Renal cortical epithelial cell (primary cell): ENCODE measurements at regions not wholly inside any gene's neighbourhood (a gene's known extent, or its start where the extent isn't known, plus 50 kb on each side); places are given as distances from the start of the nearest gene placed in this dataset.

Source experiments
- DNase-seq: peaks from one replicate; pipeline ENCODE4 v3.0.0-alpha.2; 2011; ENCODE audit warnings: low read depth

DNA sequence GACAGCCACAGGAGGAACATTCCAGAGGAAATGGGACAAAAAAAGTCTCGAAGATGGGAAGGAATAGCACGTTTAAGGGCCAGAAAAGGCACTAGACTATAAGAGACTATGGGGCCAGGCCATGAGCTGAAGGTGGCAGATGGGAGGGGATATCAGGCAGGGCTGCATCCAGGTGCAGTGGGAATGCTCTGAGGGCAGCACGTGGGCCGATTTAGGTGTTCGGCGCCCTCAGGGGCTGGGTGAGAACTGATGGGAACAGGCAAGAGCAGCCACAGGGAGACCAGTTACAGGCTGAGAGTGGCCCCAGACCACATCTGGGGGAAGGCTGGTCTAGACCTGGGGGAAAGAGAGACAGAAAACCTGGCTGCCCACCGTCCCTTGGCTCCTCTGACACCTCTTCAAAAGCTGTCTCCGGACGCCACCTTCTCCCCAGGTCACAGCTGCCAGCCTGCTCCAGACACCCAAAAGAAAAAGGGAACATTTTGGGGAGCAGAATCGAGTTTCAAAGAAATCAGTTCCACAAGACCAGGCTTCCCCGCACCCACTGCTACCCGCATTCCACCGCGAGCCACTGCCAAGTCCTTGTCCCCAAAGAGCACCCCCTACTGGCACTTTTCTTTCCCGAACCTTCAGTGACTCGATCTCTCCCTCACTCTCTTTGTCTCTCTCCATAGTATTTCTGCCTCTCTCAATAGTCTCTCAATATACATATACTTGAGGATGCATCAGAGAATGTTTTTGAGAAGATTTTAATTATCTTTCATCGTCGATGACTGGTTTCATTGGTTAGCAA lies 190.1 kb upstream of the AGAP1 start:
- DNase-seq, result no peak

DNA sequence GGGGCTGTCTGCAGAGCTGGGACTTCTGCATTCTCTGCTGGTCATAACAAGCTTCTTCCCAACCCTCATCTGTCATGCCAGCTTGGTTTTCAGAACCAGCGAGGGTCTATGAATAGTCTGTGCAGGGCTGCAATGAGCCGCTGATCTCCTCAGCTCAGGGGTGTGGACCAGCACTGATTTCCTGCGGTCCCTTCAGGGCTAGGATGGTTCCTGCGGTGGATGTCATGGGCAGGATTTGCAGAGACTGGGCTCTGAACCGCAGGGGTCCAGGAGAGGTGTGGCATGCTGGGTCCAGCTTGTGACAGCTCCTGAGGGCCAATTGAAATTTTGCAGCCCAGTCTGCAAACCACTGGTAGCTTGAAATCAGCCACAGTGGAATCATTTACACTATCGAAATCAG lies 188.2 kb upstream of the AGAP1 start:
- DNase-seq, result no peak

DNA sequence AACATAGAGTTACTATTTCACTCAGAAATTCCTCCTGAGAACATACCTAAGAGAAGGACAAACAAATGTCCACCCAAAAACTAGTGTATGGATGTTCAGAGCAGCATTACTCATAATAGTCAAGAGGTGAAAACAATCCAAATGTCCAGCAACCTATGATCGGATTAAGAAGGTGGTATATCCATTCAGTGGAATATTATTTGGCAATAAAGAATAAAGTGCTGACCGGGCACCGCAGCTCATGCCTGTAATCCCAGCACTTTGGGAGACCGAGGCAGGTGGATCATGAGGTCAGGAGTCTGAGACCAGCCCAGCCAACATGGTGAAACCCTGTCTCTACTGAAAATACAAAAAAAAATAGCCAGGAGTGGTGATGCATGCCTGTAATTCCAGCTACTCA lies 182.8 kb upstream of the AGAP1 start:
- DNase-seq, result no peak

DNA sequence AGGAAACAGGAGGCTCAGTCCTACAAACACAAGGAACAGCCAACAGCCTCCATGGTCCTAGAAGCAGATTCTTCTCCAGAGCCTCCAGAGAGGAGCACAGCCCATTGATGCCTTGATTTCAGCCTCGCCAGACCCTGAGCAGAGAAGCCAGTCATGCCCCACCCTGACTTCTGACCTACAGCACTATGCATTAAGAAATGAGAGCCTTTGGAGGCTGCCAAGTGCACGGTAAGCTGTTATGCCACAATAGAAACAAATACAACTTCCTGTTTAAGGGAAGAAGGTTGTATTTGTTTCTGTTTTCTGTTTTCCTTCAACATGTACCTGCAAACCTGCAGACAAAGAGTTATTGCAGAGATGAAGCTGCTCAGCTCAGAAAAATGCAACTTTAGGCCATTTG lies 181.3 kb upstream of the AGAP1 start:
- no peak for DNase-seq

DNA sequence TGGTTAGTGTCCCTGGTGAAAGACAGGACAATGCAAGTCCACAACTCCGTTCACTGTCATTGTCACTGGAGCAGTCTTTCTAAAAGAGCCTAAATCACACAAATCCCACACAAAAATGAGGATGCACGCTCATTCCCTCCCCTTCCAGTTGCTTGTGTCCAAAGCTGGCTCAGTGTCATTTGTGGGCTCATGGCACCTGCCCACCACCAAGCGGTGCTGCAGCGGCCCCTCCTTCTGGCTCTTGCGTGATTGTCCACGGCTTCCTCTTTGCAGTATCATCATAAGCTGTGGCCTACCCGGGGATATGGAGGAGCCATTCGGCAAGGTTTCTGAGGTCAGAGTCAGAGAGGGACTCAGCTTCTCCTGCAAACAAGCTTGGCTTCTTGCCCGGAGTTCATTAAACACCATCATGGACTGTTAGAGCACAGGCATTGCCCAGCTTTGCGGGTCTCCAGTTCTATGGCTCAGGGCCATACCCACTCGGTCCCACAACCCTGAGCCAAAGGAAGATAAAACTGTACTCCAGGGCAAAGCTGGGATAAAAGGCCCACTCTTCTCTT lies 179.4 kb upstream of the AGAP1 start:
- DNase-seq, result peak; percentile 31

DNA sequence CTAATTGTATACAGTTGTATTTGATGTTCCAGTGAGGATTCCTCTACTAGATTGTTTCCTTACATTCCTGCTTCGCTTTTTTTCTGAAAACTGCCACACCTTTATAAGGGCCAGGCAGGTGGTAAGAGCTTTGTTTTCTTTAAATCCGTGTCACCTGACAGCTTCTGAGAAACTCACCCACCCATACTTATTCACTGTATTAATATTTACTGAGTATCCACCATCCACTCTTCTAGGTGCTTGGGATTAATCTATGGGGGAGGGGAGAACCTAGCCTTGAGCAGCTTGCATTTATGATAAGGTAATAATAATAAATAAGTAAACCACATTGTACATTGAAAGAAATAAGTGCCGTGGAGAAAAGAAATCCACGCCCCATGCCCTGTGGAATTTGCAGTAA lies 174.7 kb upstream of the AGAP1 start:
- DNase-seq, result no peak

DNA sequence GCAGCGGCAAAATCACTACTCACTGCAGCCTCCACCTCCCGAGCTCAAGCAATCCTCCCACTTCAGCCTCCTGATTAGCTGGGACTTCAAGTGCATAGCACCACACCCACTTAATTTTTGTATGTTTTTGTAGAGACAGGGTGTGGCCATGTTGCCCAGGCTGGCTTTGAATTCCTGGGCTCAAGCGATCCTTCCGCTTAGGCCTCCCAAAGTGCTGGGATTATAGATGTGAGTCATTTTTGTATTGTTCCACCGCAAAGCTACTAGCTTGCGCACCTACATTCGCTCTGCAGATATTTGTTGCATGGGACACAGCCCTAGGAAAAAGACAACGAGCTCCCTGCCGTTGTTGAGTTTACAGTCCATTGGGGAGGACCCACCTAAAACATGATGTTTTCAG lies 173.5 kb upstream of the AGAP1 start:
- no peak for DNase-seq

DNA sequence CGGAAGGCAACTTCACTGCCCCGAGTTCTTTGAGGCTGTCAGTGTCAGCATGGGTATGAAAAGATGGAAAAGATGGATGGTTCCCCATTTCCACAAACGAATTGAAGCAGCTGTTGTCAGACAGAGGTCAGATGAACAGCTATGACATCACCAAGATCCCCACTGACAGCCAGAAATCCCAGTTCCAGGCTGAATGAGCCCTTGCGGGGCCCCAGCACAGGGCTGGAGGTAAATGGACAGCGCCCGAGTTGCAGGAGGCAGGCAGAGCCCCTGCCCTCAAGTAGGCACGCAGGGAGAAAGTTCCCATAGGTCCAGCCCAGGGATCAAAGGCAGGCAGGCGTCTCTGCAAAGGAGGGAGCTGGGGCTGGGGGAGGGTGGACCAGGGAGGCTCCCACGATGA lies 169.5 kb upstream of the AGAP1 start:
- no peak for DNase-seq

DNA sequence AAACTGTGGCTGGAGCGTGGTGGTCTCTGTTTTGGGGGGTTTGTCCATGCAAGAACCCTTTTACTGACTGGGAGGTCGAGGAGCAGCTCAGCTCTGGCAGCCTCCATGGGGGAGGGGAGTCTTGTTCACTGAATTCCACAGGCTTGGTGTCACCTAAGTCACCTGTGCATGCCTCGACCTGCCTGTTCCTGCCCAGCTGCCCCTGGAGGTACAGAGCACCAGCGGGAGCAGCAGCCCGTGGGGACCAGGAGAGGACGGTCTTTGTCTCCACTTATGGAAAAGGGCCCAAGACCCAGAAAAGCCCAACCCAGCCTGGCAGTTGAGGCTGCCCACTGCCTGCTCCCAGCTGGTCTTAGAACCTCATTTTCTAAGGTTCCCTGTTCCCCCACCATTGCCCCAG lies 168.7 kb upstream of the AGAP1 start:
- no peak for DNase-seq

DNA sequence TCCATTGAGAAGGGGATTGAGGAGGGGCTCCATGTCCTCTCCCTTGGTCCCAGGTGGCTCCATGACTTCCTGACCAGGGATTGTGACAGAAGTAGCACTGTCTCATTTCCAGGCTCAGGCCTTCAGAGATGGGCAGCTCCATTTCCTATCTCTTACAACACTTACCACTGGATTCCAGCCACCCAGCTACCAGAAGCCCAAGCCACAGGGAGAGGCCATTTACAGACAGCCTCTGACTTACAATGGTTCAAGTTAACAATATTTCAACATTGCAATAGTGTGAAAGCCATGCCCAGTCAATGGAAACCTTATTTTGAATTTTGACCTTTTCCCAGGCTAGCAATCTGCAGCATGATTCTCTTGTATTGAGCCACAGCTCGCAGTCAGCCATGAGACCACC lies 164.9 kb upstream of the AGAP1 start:
- no peak for DNase-seq

DNA sequence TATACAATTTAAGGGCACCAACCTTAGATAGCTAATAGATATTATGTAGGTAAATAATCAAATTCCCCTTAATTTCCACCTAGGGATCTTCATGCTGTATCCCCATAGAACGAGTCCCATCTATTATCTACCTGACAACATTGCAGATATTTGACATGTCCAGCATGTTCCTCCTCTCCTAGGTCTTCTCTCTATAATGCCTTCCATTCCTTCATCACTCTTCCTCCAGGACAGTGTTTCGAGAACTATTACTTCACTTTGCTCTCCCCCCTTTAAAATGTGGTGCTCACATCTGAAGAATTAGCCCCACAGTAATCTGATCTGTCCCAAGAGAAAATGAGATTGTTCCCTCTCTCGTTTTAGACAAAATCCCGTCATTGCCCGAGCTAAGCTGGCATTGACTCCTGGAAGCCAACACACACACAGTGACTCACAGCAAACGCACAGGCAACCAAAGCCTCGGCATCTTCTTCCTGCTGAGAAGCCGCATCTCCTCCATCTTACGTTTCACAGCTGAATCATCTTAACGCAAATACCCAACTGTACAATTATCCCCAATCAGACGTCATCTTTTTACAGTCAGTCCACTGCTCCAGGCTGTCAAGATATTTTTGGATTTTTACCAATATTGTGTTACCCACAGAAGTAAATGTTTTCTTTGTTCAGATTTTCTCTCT lies 162.9 kb upstream of the AGAP1 start:
- no peak for DNase-seq

DNA sequence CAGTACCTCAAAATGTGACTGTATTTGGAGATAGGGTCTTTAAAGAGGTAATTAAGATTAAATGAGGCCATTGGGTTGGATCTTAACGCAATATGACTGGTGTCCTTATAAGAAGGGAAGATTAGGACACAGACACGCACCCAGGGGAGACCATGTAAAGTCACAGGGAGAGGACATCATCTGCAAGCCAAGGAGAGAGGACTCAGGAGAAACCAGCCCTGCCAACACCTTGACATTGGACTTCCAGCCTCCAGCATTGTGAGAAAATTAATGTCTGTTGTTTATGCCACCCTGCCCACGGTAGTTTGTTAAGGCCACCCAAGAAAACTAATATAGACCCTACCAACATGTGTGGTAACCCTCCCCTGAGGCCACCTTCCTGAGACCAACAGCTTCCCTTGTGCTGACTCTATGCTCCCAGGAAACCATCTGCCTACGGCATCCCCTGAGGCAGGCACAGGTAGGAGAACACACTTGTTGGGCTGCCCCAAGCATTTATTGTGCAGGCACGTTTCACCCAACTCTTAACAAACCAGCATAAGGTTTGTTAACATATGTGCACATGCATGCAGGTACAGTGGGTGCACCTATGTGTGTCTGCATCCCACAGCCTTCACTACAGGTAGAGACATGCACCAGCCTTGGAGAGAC lies 161.5 kb upstream of the AGAP1 start:
- no peak for DNase-seq

DNA sequence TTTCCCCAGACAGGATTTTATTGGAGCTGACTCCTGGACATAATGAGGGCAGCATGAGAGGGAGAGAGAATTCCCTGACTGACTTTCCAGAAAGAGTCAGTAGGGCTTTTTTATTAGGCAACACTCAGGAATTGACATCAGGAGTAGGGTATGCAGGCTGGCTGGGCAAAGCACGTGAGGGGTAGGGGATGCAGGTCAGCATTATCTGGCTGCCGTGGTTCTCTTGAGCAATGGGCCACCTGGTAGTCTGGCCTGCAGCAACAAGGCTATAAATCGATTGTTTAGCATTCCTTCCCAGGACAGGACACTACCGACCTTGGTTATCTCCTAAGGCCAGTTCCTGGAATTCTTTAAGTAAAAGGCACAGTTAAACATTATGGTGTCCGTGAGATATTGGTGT lies 160.8 kb upstream of the AGAP1 start:
- DNase-seq, result no peak

DNA sequence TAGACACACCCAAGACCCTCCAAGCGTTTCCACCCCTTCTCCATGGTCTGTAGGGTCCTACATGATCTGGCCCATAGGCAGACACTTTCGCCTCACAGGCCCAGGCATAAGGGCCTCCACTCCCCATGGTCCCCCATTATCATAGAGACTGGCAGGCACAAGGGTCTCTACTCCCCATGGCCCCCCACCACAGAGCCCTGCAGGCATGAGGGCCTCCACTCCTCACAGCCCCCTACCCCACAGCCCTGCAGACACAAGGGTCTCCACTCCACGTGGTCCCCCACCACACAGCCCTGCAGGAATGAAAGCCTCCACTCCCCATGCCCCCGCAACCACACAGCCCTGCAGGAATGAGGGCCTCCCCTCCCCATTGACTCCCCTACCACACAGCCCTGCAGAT lies 159.7 kb upstream of the AGAP1 start:
- no peak for DNase-seq

DNA sequence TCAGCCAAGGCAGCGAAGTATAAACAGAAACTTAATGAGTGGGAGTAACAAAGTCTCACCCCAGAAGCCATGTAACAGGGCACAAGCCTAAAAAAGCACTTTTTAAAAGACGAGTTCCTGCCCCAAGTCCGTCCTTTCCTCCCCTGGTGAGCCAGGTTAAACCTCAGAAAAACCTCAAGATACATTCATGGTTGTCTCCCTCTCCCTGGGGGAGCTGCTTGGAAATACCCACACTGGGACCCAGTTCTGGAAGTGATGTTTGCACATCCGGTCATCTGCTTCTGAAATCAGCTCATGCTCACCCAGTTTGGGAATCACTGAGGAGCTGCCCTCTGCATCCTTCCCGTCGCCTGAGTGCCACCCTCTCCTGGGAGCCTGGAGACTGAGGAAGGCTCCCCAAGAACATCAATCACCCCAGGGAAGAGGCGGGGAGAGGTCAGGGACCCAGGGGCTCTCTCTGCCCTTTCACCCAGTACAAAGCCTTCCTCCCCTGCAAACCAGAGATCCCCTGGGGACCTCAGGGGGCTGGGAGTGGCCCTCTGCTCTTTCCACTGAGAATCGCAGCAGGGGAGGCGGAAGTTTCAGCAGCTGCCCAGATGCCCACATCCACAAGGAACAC lies 150.6 kb upstream of the AGAP1 start:
- peak; percentile 67 for DNase-seq

DNA sequence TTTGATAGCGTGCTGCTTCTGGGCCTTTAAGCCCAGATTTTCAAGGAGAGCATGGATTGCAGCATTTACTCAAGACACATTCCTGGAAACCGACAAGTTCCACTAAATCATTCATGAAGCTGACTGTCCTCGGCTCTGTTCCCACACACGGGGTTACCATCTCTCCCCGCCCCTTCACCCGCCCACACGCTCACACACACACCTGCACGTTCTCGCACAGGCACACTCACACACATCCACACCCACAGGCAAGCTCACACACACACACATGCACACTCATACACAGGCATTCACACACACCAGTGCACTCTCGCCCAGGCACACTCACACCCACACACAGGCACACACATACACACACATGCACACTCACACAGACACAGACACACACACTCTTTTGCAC lies 150.0 kb upstream of the AGAP1 start:
- DNase-seq, result peak; percentile 83

DNA sequence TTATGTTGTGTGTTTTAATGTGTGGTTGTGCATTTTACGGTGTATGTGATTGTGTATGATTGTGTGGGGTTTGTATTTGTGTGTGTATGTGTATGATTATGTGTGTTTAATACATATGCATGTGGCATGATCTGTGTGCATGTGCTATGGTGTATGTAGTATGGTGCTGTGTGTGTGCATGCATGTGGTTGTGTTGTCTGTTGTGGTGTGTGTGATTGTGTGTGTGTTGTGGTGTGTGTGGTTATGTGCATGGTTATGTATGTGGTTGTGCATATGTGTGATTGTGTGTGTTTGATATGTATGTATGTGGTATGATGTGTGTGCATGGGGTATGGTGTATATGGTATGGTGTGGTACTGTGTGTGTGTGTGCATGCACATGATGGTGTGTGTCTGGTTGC lies 148.1 kb upstream of the AGAP1 start:
- DNase-seq, result no peak

DNA sequence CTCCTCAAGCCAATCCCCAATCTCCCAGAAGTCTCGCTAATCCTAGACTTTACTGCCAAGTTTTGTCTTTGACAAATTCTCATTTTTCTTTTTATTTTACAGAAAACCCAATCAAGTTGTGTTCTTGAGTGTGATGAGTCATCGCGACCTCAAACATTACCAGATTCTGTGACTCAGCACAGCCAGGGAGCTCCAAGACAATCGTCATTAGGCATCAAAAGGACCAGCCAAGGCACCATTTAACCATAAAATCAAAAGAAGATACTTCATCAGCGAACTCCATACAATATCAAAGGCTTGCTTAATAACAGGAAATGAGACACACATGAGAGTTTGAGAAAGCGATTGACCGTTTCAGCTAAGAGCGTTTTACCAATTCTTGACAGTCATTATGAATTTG lies 146.2 kb upstream of the AGAP1 start:
- peak; percentile 89 for DNase-seq

DNA sequence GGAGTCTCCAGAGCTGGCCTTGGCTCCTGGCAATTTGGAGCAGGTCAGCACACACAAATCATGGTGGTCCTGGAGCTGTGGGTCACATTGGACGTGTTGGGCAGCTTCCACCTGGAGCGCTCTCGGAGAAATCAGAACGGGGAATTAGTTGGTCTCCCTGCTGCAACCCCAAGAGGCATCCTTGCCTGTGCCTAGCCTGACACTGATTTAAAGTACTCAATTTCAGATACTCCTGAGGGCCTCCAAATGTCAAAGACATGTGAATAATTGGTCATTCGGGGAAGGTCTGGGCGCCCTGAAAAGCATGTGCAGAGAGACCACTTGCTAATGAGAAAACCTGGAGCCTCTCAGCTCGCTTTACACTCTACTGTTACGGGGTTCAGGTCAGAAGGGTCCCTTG lies 145.5 kb upstream of the AGAP1 start:
- DNase-seq, result no peak

DNA sequence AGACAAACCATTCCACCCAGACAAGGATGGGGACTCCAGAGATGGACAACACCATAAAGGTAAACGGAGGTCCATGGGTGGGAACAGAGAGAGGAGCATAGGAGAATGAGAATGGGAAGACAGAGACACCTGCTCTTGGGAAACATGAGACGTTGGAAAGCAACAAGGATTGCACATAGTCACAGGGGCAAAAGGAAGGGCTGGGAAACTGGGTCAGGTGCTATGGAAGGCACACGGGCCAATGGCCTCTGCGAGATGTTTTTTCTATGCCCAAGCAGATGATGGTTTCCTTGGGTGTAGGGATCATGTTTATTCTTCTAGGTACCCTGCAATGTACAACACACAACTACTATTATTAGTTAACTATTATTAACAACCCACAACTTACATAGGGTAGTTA lies 143.6 kb upstream of the AGAP1 start:
- DNase-seq, result no peak

DNA sequence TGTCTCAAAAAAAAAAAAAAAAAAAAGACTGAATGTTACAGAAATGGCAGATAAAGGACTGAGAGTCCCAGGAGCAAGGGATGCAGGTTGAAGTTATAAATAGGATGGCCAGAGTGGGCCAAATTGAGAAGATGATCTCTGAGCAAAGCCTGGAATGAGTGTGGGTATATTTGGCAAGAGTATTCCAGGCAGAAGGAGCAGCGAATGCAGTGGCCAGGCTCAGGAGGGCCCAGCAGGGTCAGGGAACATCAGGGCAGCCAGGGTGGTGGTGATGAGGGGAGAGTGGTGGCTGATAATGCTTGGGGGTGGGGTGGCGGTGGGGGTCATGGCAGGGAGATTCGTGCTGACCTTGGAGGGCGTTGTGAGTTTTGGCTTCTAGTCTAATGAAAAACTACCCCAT lies 141.3 kb upstream of the AGAP1 start:
- DNase-seq, result no peak

DNA sequence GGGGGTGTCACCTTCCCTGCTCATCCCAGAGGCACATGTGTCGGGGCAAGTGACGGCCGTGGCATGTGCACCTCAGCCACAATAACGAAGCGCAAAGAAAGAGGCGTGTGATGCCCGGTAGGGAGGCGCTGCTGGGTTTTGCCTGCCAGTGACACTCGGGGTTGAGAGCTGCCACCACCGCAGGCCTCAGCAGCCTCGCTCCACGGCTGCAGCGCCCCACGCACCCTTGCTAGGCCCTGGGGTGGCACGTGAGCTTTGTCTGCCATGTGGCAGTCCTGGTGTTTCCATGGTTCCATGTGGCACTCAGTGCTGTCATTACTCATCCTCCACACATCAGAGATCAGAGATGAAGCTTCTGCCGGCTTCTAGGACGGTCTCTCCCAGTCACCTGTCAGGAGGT lies 136.0 kb upstream of the AGAP1 start:
- DNase-seq, result no peak
